ENCODE measurements at regions not wholly inside any gene's neighbourhood (a gene's known extent, or its start where the extent isn't known, plus 50 kb on each side); places are given as distances from the start of the nearest gene placed in this dataset.
A peak's percentile ranks its signal among the peaks of the same experiment; 100 is the strongest.

GRCh38 chr15:70556151-70556741 lies 207.1 kb downstream of the UACA start:
- Mint-ChIP-seq H3K27ac (no peak overlapping the region), H3K4me1 (no peaks in the 10 kb centered on the region), H3K27me3 (peaks cover 2% of the 10 kb centered on the region), H3K4me3 (no peak overlapping the region), H3K36me3 (no peaks in the 10 kb centered on the region), H3K9me3 (peaks cover 4% of the 10 kb centered on the region)
- DNase-seq (ENCODE audit: low spot score in 2 of 2) = no peak
- no peak for ATAC-seq (ENCODE audit: low read depth)

GRCh38 chr15:70555713-70556112 lies 207.6 kb downstream of the UACA start:
- no peak overlapping the region for H3K4me3 Mint-ChIP-seq
- H3K4me1 Mint-ChIP-seq = no peaks in the 10 kb centered on the region
- DNase-seq (ENCODE audit: low spot score in 2 of 2) = no peak
- no peak for ATAC-seq (ENCODE audit: low read depth)
- no peak overlapping the region for H3K27ac Mint-ChIP-seq
- H3K9me3 Mint-ChIP-seq = peaks cover 4% of the 10 kb centered on the region
- peaks cover 2% of the 10 kb centered on the region for H3K27me3 Mint-ChIP-seq
- H3K36me3 Mint-ChIP-seq = no peaks in the 10 kb centered on the region

GRCh38 chr15:70547846-70548487 lies 215.4 kb downstream of the UACA start:
- Mint-ChIP-seq H3K36me3 (no peaks in the 10 kb centered on the region), H3K27me3 (peaks cover 2% of the 10 kb centered on the region), H3K9me3 (peaks cover 4% of the 10 kb centered on the region), H3K27ac (no peak overlapping the region), H3K4me1 (no peaks in the 10 kb centered on the region), H3K4me3 (no peak overlapping the region)
- DNase-seq (ENCODE audit: low spot score in 2 of 2) (no peak), ATAC-seq (ENCODE audit: low read depth) (no peak)

GRCh38 chr15:70545526-70545925 lies 217.8 kb downstream of the UACA start:
- Mint-ChIP-seq H3K4me1 (no peaks in the 10 kb centered on the region), H3K9me3 (no peaks in the 10 kb centered on the region), H3K4me3 (no peak overlapping the region), H3K36me3 (no peaks in the 10 kb centered on the region), H3K27me3 (peaks cover 2% of the 10 kb centered on the region), H3K27ac (no peak overlapping the region)
- ATAC-seq (ENCODE audit: low read depth) (no peak), DNase-seq (ENCODE audit: low spot score in 2 of 2) (no peak)

GRCh38 chr15:70541511-70541910 lies 221.8 kb downstream of the UACA start:
- Mint-ChIP-seq H3K4me3 (no peak overlapping the region), H3K36me3 (no peaks in the 10 kb centered on the region), H3K27ac (no peak overlapping the region), H3K9me3 (no peaks in the 10 kb centered on the region), H3K27me3 (peaks cover 11% of the 10 kb centered on the region), H3K4me1 (no peaks in the 10 kb centered on the region)
- DNase-seq (ENCODE audit: low spot score in 2 of 2) = no peak
- no peak for ATAC-seq (ENCODE audit: low read depth)

- peaks cover 10% of the 10 kb centered on the region for H3K4me1 Mint-ChIP-seq
- H3K27ac Mint-ChIP-seq = no peak overlapping the region
- ATAC-seq (ENCODE audit: low read depth) (no peak), DNase-seq (ENCODE audit: low spot score in 2 of 2) (no peak)
- H3K4me3 Mint-ChIP-seq = no peak overlapping the region
- peaks cover 11% of the 10 kb centered on the region for H3K27me3 Mint-ChIP-seq
- H3K36me3 Mint-ChIP-seq = no peaks in the 10 kb centered on the region
- H3K9me3 Mint-ChIP-seq = no peaks in the 10 kb centered on the region
Observed at GRCh38 chr15:70539912-70540530, 223.3 kb downstream of the UACA start.

GRCh38 chr15:70539409-70539808 lies 223.9 kb downstream of the UACA start:
- DNase-seq (ENCODE audit: low spot score in 2 of 2) (no peak), ATAC-seq (ENCODE audit: low read depth) (no peak)
- no peak overlapping the region for H3K4me3 Mint-ChIP-seq
- H3K27me3 Mint-ChIP-seq = peaks cover 13% of the 10 kb centered on the region
- H3K9me3 Mint-ChIP-seq = no peaks in the 10 kb centered on the region
- H3K4me1 Mint-ChIP-seq = peaks cover 16% of the 10 kb centered on the region
- no peak overlapping the region for H3K27ac Mint-ChIP-seq
- no peaks in the 10 kb centered on the region for H3K36me3 Mint-ChIP-seq

GRCh38 chr15:70538278-70538677 lies 225.1 kb downstream of the UACA start:
- H3K9me3 Mint-ChIP-seq = no peaks in the 10 kb centered on the region
- peaks cover 21% of the 10 kb centered on the region for H3K4me1 Mint-ChIP-seq
- ATAC-seq (ENCODE audit: low read depth) (no peak), DNase-seq (ENCODE audit: low spot score in 2 of 2) (no peak)
- H3K4me3 Mint-ChIP-seq = no peak overlapping the region
- peaks cover 17% of the 10 kb centered on the region for H3K27me3 Mint-ChIP-seq
- H3K27ac Mint-ChIP-seq = no peak overlapping the region
- H3K36me3 Mint-ChIP-seq = no peaks in the 10 kb centered on the region

- Mint-ChIP-seq H3K36me3 (no peaks in the 10 kb centered on the region), H3K9me3 (no peaks in the 10 kb centered on the region), H3K4me1 (peaks cover 21% of the 10 kb centered on the region), H3K4me3 (peak overlapping the region; percentile 41), H3K27ac (no peak overlapping the region), H3K27me3 (peaks cover 17% of the 10 kb centered on the region)
- DNase-seq (ENCODE audit: low spot score in 2 of 2) (no peak), ATAC-seq (ENCODE audit: low read depth) (no peak)
Observed at GRCh38 chr15:70535955-70536338, 227.4 kb downstream of the UACA start.

- Mint-ChIP-seq H3K4me1 (peaks cover 22% of the 10 kb centered on the region), H3K27me3 (peaks cover 15% of the 10 kb centered on the region), H3K4me3 (peak overlapping the region; percentile 41), H3K27ac (no peak overlapping the region), H3K36me3 (peaks cover under 1% of the 10 kb centered on the region), H3K9me3 (no peaks in the 10 kb centered on the region)
- ATAC-seq (ENCODE audit: low read depth) (peak; percentile 71), DNase-seq (ENCODE audit: low spot score in 2 of 2) (no peak)
Observed at GRCh38 chr15:70535071-70535954, 228.0 kb downstream of the UACA start.

GRCh38 chr15:70533931-70534742 lies 229.2 kb downstream of the UACA start:
- H3K27me3 Mint-ChIP-seq = peaks cover 18% of the 10 kb centered on the region
- ATAC-seq (ENCODE audit: low read depth) (no peak), DNase-seq (ENCODE audit: low spot score in 2 of 2) (no peak)
- H3K4me3 Mint-ChIP-seq = peak overlapping the region; percentile 58
- no peaks in the 10 kb centered on the region for H3K9me3 Mint-ChIP-seq
- H3K36me3 Mint-ChIP-seq = peaks cover 3% of the 10 kb centered on the region
- no peak overlapping the region for H3K27ac Mint-ChIP-seq
- peaks cover 25% of the 10 kb centered on the region for H3K4me1 Mint-ChIP-seq

- Mint-ChIP-seq H3K4me3 (no peak overlapping the region), H3K36me3 (peaks cover 11% of the 10 kb centered on the region), H3K9me3 (peaks cover 3% of the 10 kb centered on the region), H3K4me1 (peaks cover 34% of the 10 kb centered on the region), H3K27me3 (peaks cover 10% of the 10 kb centered on the region), H3K27ac (no peak overlapping the region)
- DNase-seq (ENCODE audit: low spot score in 2 of 2) (no peak), ATAC-seq (ENCODE audit: low read depth) (no peak)
Observed at GRCh38 chr15:70532531-70533186, 230.7 kb downstream of the UACA start.

GRCh38 chr15:70531576-70531975 lies 231.8 kb downstream of the UACA start:
- H3K4me3 Mint-ChIP-seq = no peak overlapping the region
- H3K36me3 Mint-ChIP-seq = peaks cover 11% of the 10 kb centered on the region
- DNase-seq (ENCODE audit: low spot score in 2 of 2) = no peak
- H3K9me3 Mint-ChIP-seq = peaks cover 3% of the 10 kb centered on the region
- peaks cover 41% of the 10 kb centered on the region for H3K4me1 Mint-ChIP-seq
- no peak for ATAC-seq (ENCODE audit: low read depth)
- H3K27me3 Mint-ChIP-seq = peaks cover 10% of the 10 kb centered on the region
- H3K27ac Mint-ChIP-seq = no peak overlapping the region
